Caki2 (cell line): ENCODE measurements at regions not wholly inside any gene's neighbourhood (a gene's known extent, or its start where the extent isn't known, plus 50 kb on each side); places are given as distances from the start of the nearest gene placed in this dataset.

Source experiments
- DNase-seq: peaks from one replicate; pipeline ENCODE4 v3.0.0-alpha.2; 2015; ENCODE audit warnings: low read depth
- in situ Hi-C: cut with HindIII; loops from 2 replicates; pipeline ENCODE4 v1.10.0; 2016; ENCODE audit warnings: low sequenced_read_pairs, low pct_unique_long_range_greater_than_20kb, mixed read lengths

- DNase-seq = no peak
- in situ Hi-C loops = no loop called here
Measured at GRCh38 chr16:86707171-86707570, 128.8 kb downstream of the FOXL1 start.

DNA sequence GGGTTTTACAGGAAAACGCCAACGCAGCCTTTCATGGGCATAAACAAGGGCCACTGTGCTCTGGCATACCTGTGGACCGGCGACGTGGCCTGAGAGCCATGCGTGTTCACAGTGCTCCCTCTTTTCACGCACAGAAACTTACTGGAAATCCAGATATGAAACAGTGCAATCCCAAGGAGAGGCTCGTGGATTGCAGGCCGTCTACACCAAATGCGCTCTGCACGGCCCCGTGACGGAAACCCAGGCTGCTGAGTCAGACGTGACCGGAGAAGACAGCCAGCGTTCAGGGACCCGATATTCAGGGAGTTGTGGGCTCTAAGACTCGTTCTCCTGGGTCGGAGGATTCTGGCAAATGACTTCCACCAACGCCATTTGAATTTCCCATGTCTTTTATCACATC is 129.2 kb downstream of the FOXL1 start:
- in situ Hi-C loops = no loop called here
- DNase-seq = no peak

- no peak for DNase-seq
- in situ Hi-C loops = no loop called here
Measured at GRCh38 chr16:86708431-86708830, 130.1 kb downstream of the FOXL1 start.

GRCh38 chr16:86709103-86709502 is 130.8 kb downstream of the FOXL1 start:
- in situ Hi-C loops = no loop called here
- no peak for DNase-seq

DNA sequence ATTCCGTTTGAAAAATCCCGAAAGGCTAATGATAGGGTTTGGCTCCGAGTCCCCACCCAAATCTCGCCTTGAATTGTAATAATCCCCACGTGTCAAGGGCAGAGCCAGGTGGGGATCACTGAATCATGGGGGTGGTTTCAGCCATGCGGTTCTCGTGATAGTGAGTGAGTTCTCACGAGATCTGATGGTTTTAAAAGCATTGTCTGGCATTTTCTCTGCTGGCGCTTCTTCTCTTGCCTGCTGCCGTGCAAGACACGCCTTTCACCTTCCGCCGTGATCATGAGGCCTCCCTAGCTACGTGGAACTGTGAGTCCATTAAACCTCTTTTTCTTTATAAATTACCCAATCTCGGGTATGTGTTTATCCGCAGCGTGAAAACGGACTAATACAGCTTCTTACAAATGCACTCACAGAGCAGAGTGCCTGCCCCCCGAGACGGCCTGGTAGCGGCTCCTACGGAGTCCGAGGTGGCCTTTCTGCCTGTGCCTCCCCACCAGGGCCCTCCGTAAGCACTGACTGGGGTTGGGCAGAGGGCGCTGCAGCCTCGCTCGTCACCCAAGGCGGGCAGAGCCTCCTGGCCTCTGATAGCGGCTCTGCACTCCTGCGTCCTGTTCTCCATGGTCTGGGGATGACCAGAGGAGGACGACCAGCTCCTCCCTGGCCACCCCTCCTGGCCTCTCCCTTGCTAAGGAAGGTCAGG is 131.7 kb downstream of the FOXL1 start:
- DNase-seq = no peak
- in situ Hi-C loops = no loop called here

GRCh38 chr16:86710602-86710950 is 132.2 kb downstream of the FOXL1 start:
- in situ Hi-C loops = no loop called here

GRCh38 chr16:86712158-86713009 is 134.0 kb downstream of the FOXL1 start:
- in situ Hi-C loops = no loop called here
- no peak for DNase-seq

More at GRCh38 chr16:86710602-86710950, 132.2 kb downstream of the FOXL1 start:
- no peak for DNase-seq

- in situ Hi-C loops = no loop called here
Measured at GRCh38 chr16:86713021-86713631, 134.8 kb downstream of the FOXL1 start.

GRCh38 chr16:86714166-86714565 is 135.8 kb downstream of the FOXL1 start:
- DNase-seq = peak; percentile 16
- in situ Hi-C loops = no loop called here

More at GRCh38 chr16:86713021-86713631, 134.8 kb downstream of the FOXL1 start:
- DNase-seq = no peak

GRCh38 chr16:86716649-86717048 is 138.3 kb downstream of the FOXL1 start:
- in situ Hi-C loops = no loop called here
- no peak for DNase-seq

- in situ Hi-C loops = no loop called here
- no peak for DNase-seq
Measured at GRCh38 chr16:86718118-86718517, 139.8 kb downstream of the FOXL1 start.

DNA sequence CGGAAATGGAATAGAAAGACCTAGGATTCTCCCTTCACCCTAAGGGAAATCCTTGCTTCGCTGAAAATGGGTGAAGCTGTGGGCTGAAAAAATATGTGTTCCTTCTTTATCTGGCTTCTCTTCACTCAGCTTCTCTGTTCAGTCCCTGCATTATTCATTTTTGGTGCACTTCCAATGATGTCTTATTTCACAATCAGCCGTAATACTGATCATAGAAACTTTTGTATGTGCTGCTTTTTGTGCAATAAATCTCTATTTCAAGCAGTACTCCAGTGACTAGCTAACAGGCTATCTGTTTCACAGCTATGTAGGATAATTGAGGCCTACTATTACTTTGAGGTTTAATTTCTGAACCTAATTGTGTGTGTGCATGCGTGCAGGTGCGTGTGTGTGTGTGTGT is 144.6 kb downstream of the FOXL1 start:
- in situ Hi-C loops = no loop called here
- DNase-seq = no peak

GRCh38 chr16:86723689-86724088 is 145.3 kb downstream of the FOXL1 start:
- peak; percentile 2 for DNase-seq
- in situ Hi-C loops = no loop called here

DNA sequence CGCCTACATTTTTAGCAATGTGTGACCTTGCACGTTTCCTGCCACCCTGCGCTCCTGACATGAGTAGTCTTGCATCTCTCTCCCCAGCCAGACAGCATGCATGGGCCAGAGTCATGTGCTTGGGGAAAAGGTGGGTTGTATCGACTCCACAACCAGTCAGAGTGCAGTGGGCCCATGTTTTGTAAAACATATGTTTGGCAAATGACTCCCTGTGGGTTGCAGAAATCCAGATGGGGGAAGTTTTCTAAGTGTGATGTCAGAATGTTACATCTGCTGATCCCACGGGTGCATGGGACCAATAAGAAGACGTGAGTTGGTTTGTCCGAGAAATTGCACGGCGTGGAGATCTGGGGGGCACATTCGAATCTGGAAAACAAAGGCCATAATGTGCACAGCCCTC is 147.1 kb downstream of the FOXL1 start:
- DNase-seq = no peak
- in situ Hi-C loops = no loop called here

DNA sequence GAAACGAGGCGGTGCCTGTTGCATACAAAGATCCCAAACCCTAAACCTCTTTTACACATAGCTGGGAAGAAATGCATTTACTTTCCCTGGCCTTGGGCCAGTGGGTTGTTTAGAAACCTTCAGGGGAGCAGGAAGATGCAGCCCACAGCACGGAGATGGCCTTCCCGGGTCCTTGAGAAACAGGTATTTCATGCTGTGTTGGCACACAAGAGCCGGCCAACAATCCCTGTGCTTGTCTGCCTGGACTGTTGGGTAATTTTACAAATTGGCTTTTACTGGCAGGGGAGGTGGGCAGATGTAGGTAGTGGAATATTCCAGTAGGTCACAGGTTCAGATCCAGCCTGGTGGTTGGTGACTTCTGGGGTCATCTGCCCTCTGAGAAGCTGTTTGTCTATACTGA is 148.0 kb downstream of the FOXL1 start:
- no peak for DNase-seq
- in situ Hi-C loops = no loop called here

GRCh38 chr16:86727131-86727530 is 148.8 kb downstream of the FOXL1 start:
- in situ Hi-C loops = no loop called here
- no peak for DNase-seq

DNA sequence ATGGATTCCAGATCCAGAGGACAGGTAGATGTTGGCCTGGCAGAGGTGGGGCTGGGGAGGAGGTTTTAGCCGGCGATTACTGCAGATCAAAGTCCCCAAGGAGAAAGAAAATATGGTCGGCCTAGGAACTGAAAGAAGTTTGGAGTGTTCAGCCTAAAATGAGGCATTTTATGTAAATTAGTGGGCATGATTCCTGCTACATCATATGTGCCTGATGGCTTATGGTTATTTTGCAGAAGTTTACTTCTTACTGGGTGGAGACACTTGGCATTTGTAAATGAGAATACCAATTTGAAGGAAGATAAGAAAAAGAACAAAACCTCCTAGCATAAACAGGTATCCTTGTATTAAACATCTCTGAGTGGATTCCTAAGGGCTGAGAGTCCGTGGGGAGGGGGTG is 149.3 kb downstream of the FOXL1 start:
- in situ Hi-C loops = no loop called here
- DNase-seq = no peak

GRCh38 chr16:86729686-86730085 is 151.3 kb downstream of the FOXL1 start:
- DNase-seq = no peak
- in situ Hi-C loops = no loop called here

DNA sequence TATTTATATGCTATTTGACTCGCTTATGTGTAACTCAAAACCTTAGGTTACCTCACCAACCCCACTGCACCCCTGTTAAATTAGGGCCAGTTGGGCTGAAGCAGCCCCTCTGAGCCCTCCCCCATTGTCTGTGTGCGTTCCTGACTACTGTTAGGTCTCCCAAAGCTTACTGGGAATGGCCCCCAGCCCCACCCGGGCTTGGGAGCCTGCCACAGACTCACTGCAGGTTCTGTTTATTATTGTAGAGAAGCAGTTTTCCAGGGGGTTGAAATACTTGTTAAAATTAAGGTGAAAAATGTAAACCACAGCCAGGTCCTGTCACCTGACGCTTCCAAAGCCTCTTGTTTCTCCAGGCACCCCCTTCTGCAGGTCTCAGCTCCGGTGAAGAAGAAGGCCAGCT is 151.7 kb downstream of the FOXL1 start:
- DNase-seq = no peak
- in situ Hi-C loops = no loop called here
